Uterus (tissue), 3 donors: ENCODE measurements at regions not wholly inside any gene's neighbourhood (a gene's known extent, or its start where the extent isn't known, plus 50 kb on each side); places are given as distances from the start of the nearest gene placed in this dataset.

Experiments
- DNase-seq, 2 donors: peaks; one replicate each; pipeline ENCODE4 v3.0.0-alpha.2; 2019 to 2020
- H3K27ac ChIP-seq, 2 donors: fragments of 200-600 bp; sonication (generic); 1 replicate in 1 of 2; 2 replicates in 1 of 2; pipeline ENCODE4 v1.5.1; 2016 to 2018
- H3K27me3 ChIP-seq, 2 donors: fragments of 200-600 bp; sonication (generic); one replicate each; pipeline ENCODE4 v1.5.1; 2018 to 2019; ENCODE audit warnings: control low read depth in 1 of 2
- H3K36me3 ChIP-seq, 2 donors: fragments of 200-600 bp; sonication (generic); one replicate each; pipeline ENCODE4 v1.5.1; 2019; ENCODE audit warnings: control low read depth in 1 of 2
- H3K4me1 ChIP-seq, 2 donors: fragments of 200-600 bp; sonication (generic); one replicate each; pipeline ENCODE4 v1.5.1; 2018 to 2019; ENCODE audit warnings: control low read depth in 1 of 2
- H3K4me3 ChIP-seq, 2 donors: fragments of 200-600 bp; sonication (generic); 1 replicate in 1 of 2; 2 replicates in 1 of 2; pipeline ENCODE4 v1.5.1; 2018 to 2019; ENCODE audit warnings: mild to moderate bottlenecking in 1 of 2
- H3K9me3 ChIP-seq, 2 donors: fragments of 200-600 bp; sonication (generic); one replicate each; pipeline ENCODE4 v1.5.1; 2019; ENCODE audit warnings: control low read depth in 1 of 2
- POLR2A ChIP-seq, 2 donors: fragments of 450-650 bp; IDR thresholded peaks; one replicate each; pipeline ENCODE4 v1.6.1; 2016; ENCODE audit warnings: antibody characterized with exemption in 2 of 2, mild to moderate bottlenecking in 1 of 2, moderate library complexity in 1 of 2
- intact Hi-C: fragments of 100-400 bp; cut with DNase I; formaldehyde crosslinking; loops from one replicate; pipeline ENCODE4 v1.15.1; 2023; ENCODE audit warnings: low total_unique reads
- TF ChIP-seq, protein P1 (sequence below), 4 experiments: fragments of 200-600 bp in 2 of 4; fragments of 450-650 bp in 2 of 4; sonication (generic) in 2 of 4; IDR thresholded peaks; one replicate each; pipeline ENCODE4 v1.5.1; 2016 to 2019; ENCODE audit warnings: antibody characterized with exemption in 4 of 4, mild to moderate bottlenecking in 2 of 4, moderate library complexity in 1 of 4
- donor health status: DM: yes; HTN: yes; CAD: no.

DNA sequence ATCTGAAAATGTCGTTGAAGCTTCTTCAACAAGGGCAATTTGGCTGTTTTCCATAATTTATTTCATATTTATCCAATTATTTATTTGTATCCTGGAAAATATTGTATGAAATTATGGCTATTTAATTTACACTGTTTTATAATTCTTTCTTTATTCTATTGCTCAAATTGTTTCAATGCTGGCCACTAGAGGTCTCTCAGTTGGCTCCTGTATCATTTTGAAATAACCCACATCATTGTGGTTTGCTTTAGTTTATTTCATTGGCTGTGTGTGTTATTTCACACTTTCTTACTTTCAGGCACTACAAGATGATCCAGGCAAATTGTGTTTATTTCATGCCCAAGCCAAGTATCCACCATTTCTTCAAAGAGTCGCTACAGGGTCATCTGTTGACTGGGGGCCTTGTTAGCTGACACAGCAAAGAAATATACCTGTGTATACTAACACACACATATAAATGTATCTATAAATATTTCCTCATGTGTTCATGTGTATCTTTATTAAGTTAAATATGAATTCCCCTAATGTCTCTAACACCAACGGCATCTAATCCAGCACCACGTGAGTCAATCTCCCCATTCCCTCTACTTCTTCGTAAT is 86.2 kb downstream of the NPAP1 start:
- Histone ChIP-seq H3K27me3 (no peaks in the 10 kb centered on the region), H3K4me1 (no peaks in the 10 kb centered on the region), H3K36me3 (no peaks in the 10 kb centered on the region), H3K9me3 (no peaks in the 10 kb centered on the region), H3K4me3 (no peak overlapping the region), H3K27ac (no peak overlapping the region)
- no peak for DNase-seq
- TF ChIP-seq, protein P1, sequence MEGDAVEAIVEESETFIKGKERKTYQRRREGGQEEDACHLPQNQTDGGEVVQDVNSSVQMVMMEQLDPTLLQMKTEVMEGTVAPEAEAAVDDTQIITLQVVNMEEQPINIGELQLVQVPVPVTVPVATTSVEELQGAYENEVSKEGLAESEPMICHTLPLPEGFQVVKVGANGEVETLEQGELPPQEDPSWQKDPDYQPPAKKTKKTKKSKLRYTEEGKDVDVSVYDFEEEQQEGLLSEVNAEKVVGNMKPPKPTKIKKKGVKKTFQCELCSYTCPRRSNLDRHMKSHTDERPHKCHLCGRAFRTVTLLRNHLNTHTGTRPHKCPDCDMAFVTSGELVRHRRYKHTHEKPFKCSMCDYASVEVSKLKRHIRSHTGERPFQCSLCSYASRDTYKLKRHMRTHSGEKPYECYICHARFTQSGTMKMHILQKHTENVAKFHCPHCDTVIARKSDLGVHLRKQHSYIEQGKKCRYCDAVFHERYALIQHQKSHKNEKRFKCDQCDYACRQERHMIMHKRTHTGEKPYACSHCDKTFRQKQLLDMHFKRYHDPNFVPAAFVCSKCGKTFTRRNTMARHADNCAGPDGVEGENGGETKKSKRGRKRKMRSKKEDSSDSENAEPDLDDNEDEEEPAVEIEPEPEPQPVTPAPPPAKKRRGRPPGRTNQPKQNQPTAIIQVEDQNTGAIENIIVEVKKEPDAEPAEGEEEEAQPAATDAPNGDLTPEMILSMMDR (IDR thresholded peaks at IDR 0.05), result peak in 2 of 4 experiments; percentile 16 to 29
- TF ChIP-seq POLR2A (IDR thresholded peaks at IDR 0.05), result no peak
- intact Hi-C loops, result no loop called here

DNA sequence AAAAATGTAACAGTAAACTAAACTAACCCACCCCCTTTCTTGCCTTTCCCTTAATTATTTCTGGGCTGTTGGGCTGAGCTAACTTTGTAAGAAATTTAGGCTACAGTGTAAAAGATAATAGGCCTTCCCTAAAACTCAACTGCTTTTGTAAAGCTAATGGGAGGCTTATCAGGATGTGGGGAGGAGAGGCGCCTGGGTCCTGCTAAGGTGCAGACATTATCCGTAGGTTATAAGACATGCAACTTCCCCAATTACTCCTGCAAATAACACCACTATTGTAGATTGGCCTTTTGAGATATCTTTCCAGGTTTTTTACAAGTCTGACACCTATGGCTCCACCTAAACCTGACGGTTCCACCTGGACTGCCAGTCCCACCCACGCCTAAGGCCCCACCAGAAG is 88.3 kb downstream of the NPAP1 start:
- no peak for DNase-seq
- intact Hi-C loops, result no loop called here
- Histone ChIP-seq H3K36me3 (no peaks in the 10 kb centered on the region), H3K4me3 (no peak overlapping the region), H3K9me3 (no peaks in the 10 kb centered on the region), H3K4me1 (no peaks in the 10 kb centered on the region), H3K27ac (no peak overlapping the region), H3K27me3 (no peaks in the 10 kb centered on the region)
- TF ChIP-seq, protein P1 (IDR thresholded peaks at IDR 0.05), result no peak
- TF ChIP-seq POLR2A (IDR thresholded peaks at IDR 0.05), result no peak

DNA sequence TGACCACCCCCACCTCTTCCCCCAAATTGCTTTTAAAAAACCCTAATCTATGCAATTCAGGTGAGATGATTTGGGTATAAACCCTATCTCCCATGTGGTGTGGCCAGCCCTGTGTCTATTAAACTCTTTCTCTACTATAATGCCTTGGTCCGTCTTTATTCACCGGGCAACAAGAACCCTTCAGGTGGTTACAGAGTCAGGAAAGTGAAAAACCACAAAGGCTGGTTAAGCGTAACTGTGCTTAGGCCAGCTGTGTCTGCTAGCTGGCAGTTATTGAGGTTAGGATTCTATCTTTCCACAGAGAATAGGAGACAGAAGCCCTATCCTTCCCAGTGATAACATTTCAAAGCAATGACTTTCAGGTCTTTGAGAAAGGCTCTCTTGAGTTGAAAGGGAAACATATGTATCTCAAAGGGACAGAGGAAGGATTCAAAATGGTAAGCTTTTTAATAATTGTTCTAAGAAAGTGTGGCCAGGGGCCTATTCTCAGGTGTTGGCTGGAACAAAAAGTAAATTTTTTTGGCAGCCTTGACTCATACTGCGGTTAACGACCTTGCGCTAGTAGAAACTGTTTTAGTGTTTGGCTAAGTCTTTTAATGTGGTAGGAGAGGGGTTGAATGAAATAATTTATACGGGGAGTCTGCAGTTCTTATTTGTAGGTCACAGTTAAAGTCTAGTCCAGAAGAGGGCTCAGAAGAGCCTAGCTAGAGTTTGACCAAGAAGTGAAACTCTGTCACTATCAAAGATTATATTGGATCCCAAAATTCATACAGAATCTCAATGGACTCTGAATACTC is 89.0 kb downstream of the NPAP1 start:
- no peaks in the 10 kb centered on the region for H3K27me3 ChIP-seq
- intact Hi-C loops, result no loop called here
- no peak overlapping the region for H3K4me3 ChIP-seq
- TF ChIP-seq, protein P1 (IDR thresholded peaks at IDR 0.05), result no peak
- TF ChIP-seq POLR2A (IDR thresholded peaks at IDR 0.05), result no peak
- DNase-seq, result no peak
- H3K27ac ChIP-seq, result no peak overlapping the region
- H3K4me1 ChIP-seq, result no peaks in the 10 kb centered on the region
- no peaks in the 10 kb centered on the region for H3K36me3 ChIP-seq
- no peaks in the 10 kb centered on the region for H3K9me3 ChIP-seq

DNA sequence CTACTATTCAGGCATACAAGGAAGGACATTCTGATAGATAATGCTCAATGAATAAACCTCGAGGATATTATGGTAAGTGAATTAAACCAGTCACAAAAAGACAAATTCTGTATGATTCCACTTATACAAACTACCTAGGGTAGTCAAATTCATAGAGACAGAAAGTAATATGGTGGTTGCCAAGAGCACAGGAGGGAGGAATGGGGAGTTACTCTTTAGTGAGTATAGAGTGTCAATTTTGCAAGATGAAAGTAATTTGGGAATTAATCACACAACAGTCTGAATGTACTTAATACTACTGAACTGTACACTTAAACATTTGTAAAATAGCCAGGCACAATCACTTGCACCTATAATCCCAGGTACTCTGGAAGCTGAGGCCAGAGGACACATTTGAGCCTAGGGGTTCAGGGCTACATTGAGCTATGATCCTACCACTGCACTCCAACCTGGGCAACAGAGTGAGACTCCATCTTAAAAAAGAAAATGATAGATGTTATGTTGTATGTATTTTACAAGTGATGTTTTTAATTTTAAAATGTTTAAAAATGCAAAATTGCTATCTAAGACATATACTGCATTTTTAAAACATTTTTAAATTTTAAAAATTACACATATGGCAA is 91.0 kb downstream of the NPAP1 start:
- TF ChIP-seq POLR2A (IDR thresholded peaks at IDR 0.05), result no peak
- TF ChIP-seq, protein P1 (IDR thresholded peaks at IDR 0.05), result no peak
- Histone ChIP-seq H3K27ac (no peak overlapping the region), H3K9me3 (no peaks in the 10 kb centered on the region), H3K4me1 (no peaks in the 10 kb centered on the region), H3K4me3 (no peak overlapping the region), H3K27me3 (no peaks in the 10 kb centered on the region), H3K36me3 (no peaks in the 10 kb centered on the region)
- DNase-seq, result no peak
- intact Hi-C loops, result no loop called here

DNA sequence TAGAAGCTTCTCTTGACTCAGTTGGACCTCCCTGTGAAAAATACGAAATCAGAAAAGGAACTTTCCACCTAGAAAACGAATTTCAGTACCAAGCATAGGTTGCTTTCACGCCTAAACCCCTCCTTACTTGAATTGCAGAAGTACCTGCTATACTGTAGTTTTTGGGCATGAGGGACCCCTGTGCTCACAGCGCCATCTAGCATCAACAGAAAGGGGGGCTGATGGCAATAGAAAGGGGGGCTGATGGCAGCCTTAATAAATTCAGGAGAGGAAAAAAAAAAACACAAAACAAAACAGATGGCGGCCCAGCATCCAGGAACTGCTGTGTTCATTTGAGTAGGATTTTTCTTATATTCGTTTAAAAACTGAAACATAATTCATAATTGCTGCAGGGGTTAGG is 96.7 kb downstream of the NPAP1 start:
- Histone ChIP-seq H3K9me3 (peaks cover 0 to 2% of the 10 kb centered on the region in 2 donors), H3K4me1 (no peaks in the 10 kb centered on the region), H3K27ac (no peak overlapping the region), H3K27me3 (no peaks in the 10 kb centered on the region), H3K4me3 (peak overlapping the region in 1 of 2 donors; percentile 35), H3K36me3 (no peaks in the 10 kb centered on the region)
- TF ChIP-seq, protein P1 (IDR thresholded peaks at IDR 0.05), result no peak
- no peak for TF ChIP-seq POLR2A (IDR thresholded peaks at IDR 0.05)
- no peak for DNase-seq
- intact Hi-C loops, result no loop called here
